Caco-2 (cell line): ENCODE measurements at regions not wholly inside any gene's neighbourhood (a gene's known extent, or its start where the extent isn't known, plus 50 kb on each side); places are given as distances from the start of the nearest gene placed in this dataset.

Experiments
- BruUV-seq: library from RNA; stranded (reverse); fragments of 400-500 nt; replicated peaks from 2 replicates; lab custom pipeline; 2021; lab: Mats Ljungman, UMichigan
- CTCF ChIA-PET: fragments of 300-600 bp; sonication (Branson Sonifier 250); formaldehyde crosslinking; loops from one replicate; lab custom pipeline; 2022; ENCODE audit warnings: antibody characterized with exemption; lab: Charles Lee
- POLR2A ChIA-PET: fragments of 300-600 bp; sonication (Branson Sonifier 250); formaldehyde crosslinking; loops from one replicate; lab custom pipeline; 2022; ENCODE audit warnings: antibody characterized with exemption; lab: Charles Lee
- DNase-seq, 2 experiments: peaks; one replicate each; pipeline versions ENCODE4 v3.0.0 to v3.0.0-alpha.2; 2020 to 2022
- H3K27me3 ChIP-seq: replicated peaks from 2 replicates; pipeline ENCODE4 v1.6.0; 2011; ENCODE audit warnings: low read length; ENCODE audit not compliant: control insufficient read depth, insufficient read depth
- H3K36me3 ChIP-seq: 2 replicates; pipeline ENCODE4 v1.5.1; 2011; ENCODE audit warnings: low read length; ENCODE audit not compliant: control insufficient read depth, insufficient read depth
- H3K4me1 ChIP-seq: fragments of 250-450 bp; sonication (Bioruptor Pico); 2 replicates; pipeline ENCODE4 v1.5.1; 2020; ENCODE audit warnings: mild to moderate bottlenecking
- H3K4me3 ChIP-seq: 2 replicates; pipeline ENCODE4 v1.5.1; 2011; ENCODE audit warnings: low read depth, mild to moderate bottlenecking, control low read depth, low read length
- H3K9me3 ChIP-seq: fragments of 250-450 bp; sonication (Bioruptor Pico); 2 replicates; pipeline ENCODE4 v1.5.1; 2020; ENCODE audit warnings: mild to moderate bottlenecking, moderate library complexity
- H3K27ac Mint-ChIP-seq: one replicate; pipeline ENCODE4 v1.8.0; 2022; ENCODE audit warnings: mixed read lengths; ENCODE audit not compliant: unreplicated experiment
- H3K27me3 Mint-ChIP-seq: one replicate; pipeline ENCODE4 v1.8.0; 2022; ENCODE audit warnings: mixed read lengths; ENCODE audit not compliant: insufficient read depth, unreplicated experiment
- H3K36me3 Mint-ChIP-seq: one replicate; pipeline ENCODE4 v1.8.0; 2022; ENCODE audit warnings: mild to moderate bottlenecking, mixed read lengths; ENCODE audit not compliant: insufficient read depth, unreplicated experiment
- H3K4me1 Mint-ChIP-seq: one replicate; pipeline ENCODE4 v1.8.0; 2022; ENCODE audit warnings: low read depth, mixed read lengths; ENCODE audit not compliant: unreplicated experiment
- H3K4me3 Mint-ChIP-seq: one replicate; pipeline ENCODE4 v1.8.0; 2022; ENCODE audit warnings: mild to moderate bottlenecking, moderate library complexity, mixed read lengths; ENCODE audit not compliant: unreplicated experiment
- H3K9me3 Mint-ChIP-seq: one replicate; pipeline ENCODE4 v1.8.0; 2022; ENCODE audit warnings: mixed read lengths; ENCODE audit not compliant: unreplicated experiment
- intact Hi-C: fragments of 100-400 bp; cut with micrococcal nuclease; formaldehyde crosslinking; loops from one replicate; pipeline ENCODE4 v1.10.0; 2022; ENCODE audit not compliant: unreplicated experiment
- TF ChIP-seq, protein P1 (sequence below), 2 experiments: fragments of 200-600 bp in 1 of 2; IDR thresholded peaks; 1 replicate in 1 of 2; 2 replicates in 1 of 2; pipeline versions ENCODE4 v1.5.1 to v1.8.0; 2011 to 2022; ENCODE audit warnings: antibody characterized with exemption in 1 of 2, control low read depth in 1 of 2, inconsistent platforms in 1 of 2, low read depth in 1 of 2, low read length in 1 of 2, mild to moderate bottlenecking in 1 of 2, moderate library complexity in 1 of 2; ENCODE audit not compliant: insufficient read depth in 1 of 2, severe bottlenecking in 1 of 2, unreplicated experiment in 1 of 2

- Histone ChIP-seq H3K9me3 (no peaks in the 10 kb centered on the region), H3K4me1 (no peaks in the 10 kb centered on the region), H3K27me3 (no peaks in the 10 kb centered on the region), H3K4me3 (no peak overlapping the region), H3K36me3 (no peaks in the 10 kb centered on the region)
- no TSS peak for BruUV-seq
- H3K4me3 Mint-ChIP-seq, result no peak overlapping the region
- no peaks in the 10 kb centered on the region for H3K9me3 Mint-ChIP-seq
- no peaks in the 10 kb centered on the region for H3K4me1 Mint-ChIP-seq
- H3K36me3 Mint-ChIP-seq, result no peaks in the 10 kb centered on the region
- intact Hi-C loops, result no loop called here
- no peak overlapping the region for H3K27ac Mint-ChIP-seq
- TF ChIP-seq, protein P1, sequence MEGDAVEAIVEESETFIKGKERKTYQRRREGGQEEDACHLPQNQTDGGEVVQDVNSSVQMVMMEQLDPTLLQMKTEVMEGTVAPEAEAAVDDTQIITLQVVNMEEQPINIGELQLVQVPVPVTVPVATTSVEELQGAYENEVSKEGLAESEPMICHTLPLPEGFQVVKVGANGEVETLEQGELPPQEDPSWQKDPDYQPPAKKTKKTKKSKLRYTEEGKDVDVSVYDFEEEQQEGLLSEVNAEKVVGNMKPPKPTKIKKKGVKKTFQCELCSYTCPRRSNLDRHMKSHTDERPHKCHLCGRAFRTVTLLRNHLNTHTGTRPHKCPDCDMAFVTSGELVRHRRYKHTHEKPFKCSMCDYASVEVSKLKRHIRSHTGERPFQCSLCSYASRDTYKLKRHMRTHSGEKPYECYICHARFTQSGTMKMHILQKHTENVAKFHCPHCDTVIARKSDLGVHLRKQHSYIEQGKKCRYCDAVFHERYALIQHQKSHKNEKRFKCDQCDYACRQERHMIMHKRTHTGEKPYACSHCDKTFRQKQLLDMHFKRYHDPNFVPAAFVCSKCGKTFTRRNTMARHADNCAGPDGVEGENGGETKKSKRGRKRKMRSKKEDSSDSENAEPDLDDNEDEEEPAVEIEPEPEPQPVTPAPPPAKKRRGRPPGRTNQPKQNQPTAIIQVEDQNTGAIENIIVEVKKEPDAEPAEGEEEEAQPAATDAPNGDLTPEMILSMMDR (IDR thresholded peaks at IDR 0.05; ENCODE audit: insufficient read depth in 1 of 2, low read depth in 1 of 2, low read length in 1 of 2, severe bottlenecking in 1 of 2, unreplicated experiment in 1 of 2), result no peak
- ChIA-PET CTCF (no interaction called here), POLR2A (no interaction called here)
- no peaks in the 10 kb centered on the region for H3K27me3 Mint-ChIP-seq
- DNase-seq, result no peak
These were observed 266.0 kb upstream of the IL1RAPL1 start for GRCh38 chrX:28321286-28321685.

- no peaks in the 10 kb centered on the region for H3K27me3 Mint-ChIP-seq
- CTCF ChIA-PET, result no interaction called here
These were observed 274.3 kb upstream of the IL1RAPL1 start for GRCh38 chrX:28312965-28313364.

GRCh38 chrX:28312259-28312658 lies 275.0 kb upstream of the IL1RAPL1 start:
- Histone ChIP-seq H3K36me3 (no peaks in the 10 kb centered on the region), H3K27me3 (no peaks in the 10 kb centered on the region), H3K9me3 (no peaks in the 10 kb centered on the region), H3K4me3 (no peak overlapping the region), H3K4me1 (no peaks in the 10 kb centered on the region)
- no peaks in the 10 kb centered on the region for H3K27me3 Mint-ChIP-seq
- no peak for DNase-seq
- H3K4me1 Mint-ChIP-seq, result no peaks in the 10 kb centered on the region
- H3K9me3 Mint-ChIP-seq, result no peaks in the 10 kb centered on the region
- no peaks in the 10 kb centered on the region for H3K36me3 Mint-ChIP-seq
- TF ChIP-seq, protein P1 (IDR thresholded peaks at IDR 0.05; ENCODE audit: insufficient read depth in 1 of 2, low read depth in 1 of 2, low read length in 1 of 2, severe bottlenecking in 1 of 2, unreplicated experiment in 1 of 2), result no peak
- POLR2A ChIA-PET, result no interaction called here
- no TSS peak for BruUV-seq
- intact Hi-C loops, result no loop called here
- CTCF ChIA-PET, result no interaction called here
- H3K4me3 Mint-ChIP-seq, result no peak overlapping the region
- no peak overlapping the region for H3K27ac Mint-ChIP-seq

More at GRCh38 chrX:28312965-28313364, 274.3 kb upstream of the IL1RAPL1 start:
- no TSS peak for BruUV-seq
- Mint-ChIP-seq H3K4me1 (no peaks in the 10 kb centered on the region), H3K4me3 (no peak overlapping the region), H3K9me3 (no peaks in the 10 kb centered on the region), H3K27ac (no peak overlapping the region), H3K36me3 (no peaks in the 10 kb centered on the region)
- DNase-seq, result no peak
- Histone ChIP-seq H3K36me3 (no peaks in the 10 kb centered on the region), H3K9me3 (no peaks in the 10 kb centered on the region), H3K27me3 (no peaks in the 10 kb centered on the region), H3K4me3 (no peak overlapping the region), H3K4me1 (no peaks in the 10 kb centered on the region)
- intact Hi-C loops, result no loop called here
- TF ChIP-seq, protein P1 (IDR thresholded peaks at IDR 0.05; ENCODE audit: insufficient read depth in 1 of 2, low read depth in 1 of 2, low read length in 1 of 2, severe bottlenecking in 1 of 2, unreplicated experiment in 1 of 2), result no peak
- POLR2A ChIA-PET, result no interaction called here
